HEK293T (cell line): ENCODE measurements at regions not wholly inside any gene's neighbourhood (a gene's known extent, or its start where the extent isn't known, plus 50 kb on each side); places are given as distances from the start of the nearest gene placed in this dataset.

Experiments
- CTCF ChIA-PET: fragments of 350-600 bp; formaldehyde crosslinking; extraction: SDS; loops from one replicate; lab custom pipeline; 2021; ENCODE audit warnings: antibody characterized with exemption, inconsistent platforms; lab: Yijun Ruan, JAX
- POLR2A ChIA-PET: fragments of 350-600 bp; formaldehyde crosslinking; extraction: SDS; loops from one replicate; lab custom pipeline; 2020; ENCODE audit warnings: antibody characterized with exemption, inconsistent platforms; lab: Yijun Ruan, JAX
- DNase-seq: peaks from one replicate; pipeline ENCODE4 v3.0.0; 2012; ENCODE audit warnings: mixed read lengths; ENCODE audit errors: extremely low spot score
- ARNT ChIP-seq: fragments of 450-650 bp; IDR thresholded peaks from 2 replicates; pipeline ENCODE4 v1.6.1; 2017; ENCODE audit warnings: mild to moderate bottlenecking
- BHLHE40 ChIP-seq: fragments of 450-650 bp; IDR thresholded peaks from 2 replicates; pipeline ENCODE4 v1.6.1; 2016; ENCODE audit warnings: mild to moderate bottlenecking, moderate library complexity, borderline replicate concordance
- CTBP1 ChIP-seq: fragments of 450-650 bp; IDR thresholded peaks from 2 replicates; pipeline ENCODE4 v1.6.1; 2016; ENCODE audit warnings: borderline replicate concordance
- ELF4 ChIP-seq: fragments of 450-650 bp; IDR thresholded peaks from 2 replicates; pipeline ENCODE4 v1.6.1; 2017; ENCODE audit warnings: antibody characterized with exemption
- FOXA1 ChIP-seq: fragments of 450-650 bp; IDR thresholded peaks from 2 replicates; pipeline ENCODE4 v1.6.1; 2016; ENCODE audit warnings: mild to moderate bottlenecking
- FOXK2 ChIP-seq: fragments of 450-650 bp; IDR thresholded peaks from 2 replicates; pipeline ENCODE4 v1.6.1; 2016; ENCODE audit warnings: mild to moderate bottlenecking
- FOXM1 ChIP-seq: fragments of 450-650 bp; IDR thresholded peaks from 2 replicates; pipeline ENCODE4 v1.6.1; 2017; ENCODE audit warnings: mild to moderate bottlenecking, borderline replicate concordance
- HDGF ChIP-seq: fragments of 450-650 bp; IDR thresholded peaks from 2 replicates; pipeline ENCODE4 v1.6.1; 2017; ENCODE audit warnings: antibody characterized with exemption, borderline replicate concordance
- L3MBTL2 ChIP-seq: fragments of 450-650 bp; conservative IDR thresholded peaks from 2 replicates; pipeline ENCODE4 v1.6.1; 2016; ENCODE audit warnings: mild to moderate bottlenecking
- LEF1 ChIP-seq: fragments of 450-650 bp; IDR thresholded peaks from 2 replicates; pipeline ENCODE4 v1.6.1; 2017; ENCODE audit warnings: mild to moderate bottlenecking, borderline replicate concordance
- NFRKB ChIP-seq: fragments of 450-650 bp; IDR thresholded peaks from 2 replicates; pipeline ENCODE4 v1.6.1; 2016; ENCODE audit warnings: mild to moderate bottlenecking, moderate library complexity
- SP1 ChIP-seq: fragments of 450-650 bp; IDR thresholded peaks from 2 replicates; pipeline ENCODE4 v1.6.1; 2017
- SUZ12 ChIP-seq: fragments of 450-650 bp; IDR thresholded peaks from 2 replicates; pipeline ENCODE4 v1.6.1; 2016; ENCODE audit warnings: mild to moderate bottlenecking
- TARDBP ChIP-seq: fragments of 450-650 bp; IDR thresholded peaks from 2 replicates; pipeline ENCODE4 v1.6.1; 2016
- ZNF384 ChIP-seq: fragments of 450-650 bp; IDR thresholded peaks from 2 replicates; pipeline ENCODE4 v1.6.1; 2016
- TF ChIP-seq, protein P1 (sequence below): fragments of 450-650 bp; IDR thresholded peaks from 2 replicates; pipeline ENCODE4 v1.6.1; 2016

DNA sequence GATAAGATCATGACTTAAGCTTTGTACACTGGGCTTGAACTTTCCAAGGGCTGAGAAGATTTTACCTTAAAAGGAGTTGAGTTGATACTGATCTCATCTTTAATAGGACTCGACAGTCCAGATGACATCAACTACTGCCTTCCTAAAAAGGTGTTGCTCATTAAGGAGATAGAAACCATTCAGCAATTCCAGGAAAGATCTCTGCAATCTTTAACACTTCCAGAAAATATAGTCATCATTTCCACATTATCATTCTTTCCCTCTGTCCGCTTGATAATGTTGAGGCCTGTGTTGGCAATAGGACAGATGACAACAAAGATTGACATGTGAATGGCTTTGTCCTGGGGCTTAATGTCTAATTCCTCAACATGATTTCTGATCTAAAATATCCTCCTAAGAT is 145.4 kb upstream of the C1orf21 start:
- no peak for TF ChIP-seq FOXK2
- no peak for TF ChIP-seq SP1
- TF ChIP-seq ELF4, result no peak
- TF ChIP-seq CTBP1, result no peak
- TF ChIP-seq SUZ12, result no peak
- no peak for TF ChIP-seq HDGF
- TF ChIP-seq ZNF384, result no peak
- TF ChIP-seq L3MBTL2, result no peak
- TF ChIP-seq NFRKB, result no peak
- TF ChIP-seq ARNT, result no peak
- no peak for DNase-seq
- CTCF ChIA-PET, result no interaction called here
- POLR2A ChIA-PET, result no interaction called here

DNA sequence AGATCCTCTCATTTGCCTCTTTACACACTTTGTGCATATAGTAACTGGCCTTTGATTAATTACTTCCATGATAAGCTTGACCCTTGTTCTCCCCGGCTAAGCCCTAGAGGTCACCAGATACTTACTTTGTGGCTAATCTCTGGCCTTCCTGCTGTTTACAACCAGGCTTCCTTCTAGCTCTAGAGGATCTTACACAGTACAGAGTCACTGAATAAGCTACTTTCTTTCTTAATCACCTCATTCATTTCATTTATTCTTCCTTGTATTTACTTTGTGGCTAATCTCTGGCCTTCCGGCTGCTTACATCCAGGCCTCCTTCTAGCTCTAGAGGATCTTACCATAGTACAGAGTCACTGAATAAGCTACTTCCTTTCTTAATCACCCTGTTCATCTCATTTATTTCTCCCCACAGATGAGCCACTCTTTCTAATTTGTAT is 144.3 kb upstream of the C1orf21 start:
- CTCF ChIA-PET, result interaction anchor here (0.9 to 1.1 kb wide), 3 partner anchors 20 to 450 kb away, joined by 3 to 9 read pairs (median 4); no protein-coding TSS in a partner anchor
- peak; percentile 26 for DNase-seq
- no peak for TF ChIP-seq HDGF
- no peak for TF ChIP-seq LEF1
- TF ChIP-seq L3MBTL2, result no peak
- TF ChIP-seq FOXM1, result no peak
- no peak for TF ChIP-seq NFRKB
- TF ChIP-seq BHLHE40, result no peak
- no peak for TF ChIP-seq FOXA1
- TF ChIP-seq FOXK2, result no peak
- TF ChIP-seq SUZ12, result no peak
- TF ChIP-seq, protein P1, sequence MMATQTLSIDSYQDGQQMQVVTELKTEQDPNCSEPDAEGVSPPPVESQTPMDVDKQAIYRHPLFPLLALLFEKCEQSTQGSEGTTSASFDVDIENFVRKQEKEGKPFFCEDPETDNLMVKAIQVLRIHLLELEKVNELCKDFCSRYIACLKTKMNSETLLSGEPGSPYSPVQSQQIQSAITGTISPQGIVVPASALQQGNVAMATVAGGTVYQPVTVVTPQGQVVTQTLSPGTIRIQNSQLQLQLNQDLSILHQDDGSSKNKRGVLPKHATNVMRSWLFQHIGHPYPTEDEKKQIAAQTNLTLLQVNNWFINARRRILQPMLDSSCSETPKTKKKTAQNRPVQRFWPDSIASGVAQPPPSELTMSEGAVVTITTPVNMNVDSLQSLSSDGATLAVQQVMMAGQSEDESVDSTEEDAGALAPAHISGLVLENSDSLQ, result no peak
- no peak for TF ChIP-seq ARNT
- TF ChIP-seq SP1, result no peak
- TF ChIP-seq ELF4, result no peak
- POLR2A ChIA-PET, result no interaction called here

DNA sequence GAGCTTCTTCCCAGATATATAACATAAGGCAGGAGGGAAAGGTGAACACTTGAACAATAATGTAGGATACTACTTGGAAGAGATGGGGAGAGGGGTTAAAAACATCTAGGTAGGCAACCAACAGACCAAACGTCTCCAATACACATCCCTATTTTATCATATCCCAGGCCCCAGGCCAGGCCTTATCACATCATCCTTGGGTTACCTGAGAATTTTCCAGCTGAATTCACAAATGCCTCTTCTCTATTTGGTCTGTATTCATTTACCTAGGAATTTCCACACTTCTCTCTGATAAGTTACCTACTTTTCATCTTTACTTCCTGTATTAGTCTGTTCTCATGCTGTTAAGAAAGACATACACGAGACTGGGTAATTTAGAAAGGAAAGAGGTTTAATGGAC is 141.9 kb upstream of the C1orf21 start:
- CTCF ChIA-PET, result interaction anchor here (0.9 kb wide), 1 partner anchor 21 kb away, joined by 3 read pairs; no protein-coding TSS in a partner anchor
- TF ChIP-seq TARDBP (no peak), LEF1 (no peak), FOXM1 (no peak), L3MBTL2 (no peak)
- DNase-seq, result no peak
- POLR2A ChIA-PET, result no interaction called here

DNA sequence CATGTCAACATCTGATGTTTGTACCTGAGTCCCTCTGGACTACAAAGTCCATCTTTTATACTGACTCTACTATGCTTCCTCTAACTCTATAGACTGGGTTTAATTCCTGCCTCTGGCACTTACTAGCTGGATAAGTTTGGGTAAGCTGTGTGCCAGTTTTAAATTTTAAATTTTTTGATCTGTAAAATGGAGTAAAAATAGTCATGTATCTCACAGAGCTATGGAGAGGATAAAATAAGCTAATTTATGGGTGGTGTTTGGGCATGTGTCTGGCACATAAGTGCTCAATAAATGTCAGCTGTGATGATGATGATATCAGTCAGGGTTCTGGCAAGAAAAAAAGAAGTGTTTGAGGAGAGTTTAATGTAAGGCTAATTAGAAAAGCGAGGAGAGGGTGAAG is 139.2 kb upstream of the C1orf21 start:
- DNase-seq, result no peak
- TF ChIP-seq ZNF384, result no peak
- no peak for TF ChIP-seq FOXM1
- no peak for TF ChIP-seq FOXK2
- no peak for TF ChIP-seq ARNT
- TF ChIP-seq TARDBP, result no peak
- TF ChIP-seq FOXA1, result no peak
- no peak for TF ChIP-seq SUZ12
- no peak for TF ChIP-seq SP1
- no peak for TF ChIP-seq L3MBTL2
- TF ChIP-seq ELF4, result no peak
- no peak for TF ChIP-seq BHLHE40
- TF ChIP-seq NFRKB, result no peak
- no peak for TF ChIP-seq LEF1
- TF ChIP-seq HDGF, result no peak
- TF ChIP-seq CTBP1, result no peak
- POLR2A ChIA-PET, result no interaction called here
- CTCF ChIA-PET, result no interaction called here

DNA sequence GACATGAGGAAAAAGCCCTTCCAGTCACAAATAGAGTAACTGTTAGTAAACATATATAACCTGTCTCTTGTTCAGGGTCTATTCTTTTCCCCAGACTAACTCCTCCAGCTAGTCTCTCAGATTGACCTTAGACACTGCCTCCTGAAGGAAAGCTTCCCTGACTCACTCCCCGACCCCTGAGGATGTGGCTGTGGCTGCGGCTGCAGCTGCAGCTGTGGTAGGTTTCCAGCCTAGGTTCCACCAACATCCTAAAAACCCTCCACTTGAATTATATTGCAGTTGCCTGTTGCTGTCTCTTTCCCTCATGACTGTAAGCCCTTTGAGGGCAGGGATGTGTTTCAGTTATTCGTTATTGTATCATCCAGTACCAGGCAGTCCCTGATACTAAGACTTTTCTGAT is 132.9 kb upstream of the C1orf21 start:
- TF ChIP-seq HDGF (no peak), ZNF384 (no peak), L3MBTL2 (no peak), FOXM1 (no peak), SUZ12 (no peak)
- ChIA-PET POLR2A (no interaction called here), CTCF (no interaction called here)
- no peak for DNase-seq

DNA sequence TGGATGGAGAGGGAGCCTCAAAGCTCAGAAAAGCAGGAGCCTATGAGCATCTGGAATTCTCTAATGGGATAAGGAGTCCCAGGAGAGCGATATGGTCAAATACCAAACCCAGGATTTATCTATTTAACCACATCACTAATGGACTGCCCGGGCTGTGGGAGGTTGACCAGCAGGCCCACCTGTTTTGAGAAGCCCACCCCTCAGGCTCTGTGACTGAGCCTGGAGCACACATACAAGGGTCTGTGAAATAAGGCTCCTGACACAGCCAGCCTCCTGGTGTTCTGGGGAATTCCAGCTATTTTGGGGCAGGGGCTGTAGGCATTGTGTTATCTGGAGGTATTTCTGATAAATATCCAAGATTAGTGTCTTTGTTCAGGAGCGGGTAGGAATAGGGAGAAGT is 132.0 kb upstream of the C1orf21 start:
- DNase-seq, result no peak
- TF ChIP-seq, protein P1, result no peak
- TF ChIP-seq ELF4 (no peak), FOXM1 (no peak), ARNT (no peak), NFRKB (no peak), TARDBP (no peak), ZNF384 (no peak), LEF1 (no peak), SP1 (no peak)
- ChIA-PET POLR2A (no interaction called here), CTCF (no interaction called here)

DNA sequence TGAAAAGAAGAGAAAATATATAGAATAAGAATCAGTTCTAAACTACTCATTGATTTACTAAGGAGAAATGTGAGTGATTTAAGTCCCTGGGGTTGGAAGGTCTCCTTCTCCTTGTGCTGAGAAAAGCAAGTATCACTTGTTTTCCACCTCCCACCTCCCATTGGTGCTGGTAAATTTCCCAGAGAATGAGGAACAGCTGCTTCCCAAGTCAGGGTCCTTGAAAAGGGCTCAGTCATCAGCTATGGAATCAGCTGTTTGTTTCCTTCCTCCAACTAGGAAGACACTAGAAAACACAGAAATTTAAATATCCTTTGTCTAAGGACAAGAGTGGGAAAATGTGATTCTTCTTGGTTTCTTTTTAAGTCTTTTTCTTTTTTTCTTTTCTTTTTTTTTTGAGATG is 131.3 kb upstream of the C1orf21 start:
- TF ChIP-seq FOXM1 (no peak), SP1 (no peak), NFRKB (no peak), SUZ12 (no peak), FOXK2 (no peak), HDGF (no peak), TARDBP (no peak), CTBP1 (no peak), LEF1 (no peak)
- no peak for DNase-seq
- CTCF ChIA-PET, result no interaction called here
- POLR2A ChIA-PET, result no interaction called here

DNA sequence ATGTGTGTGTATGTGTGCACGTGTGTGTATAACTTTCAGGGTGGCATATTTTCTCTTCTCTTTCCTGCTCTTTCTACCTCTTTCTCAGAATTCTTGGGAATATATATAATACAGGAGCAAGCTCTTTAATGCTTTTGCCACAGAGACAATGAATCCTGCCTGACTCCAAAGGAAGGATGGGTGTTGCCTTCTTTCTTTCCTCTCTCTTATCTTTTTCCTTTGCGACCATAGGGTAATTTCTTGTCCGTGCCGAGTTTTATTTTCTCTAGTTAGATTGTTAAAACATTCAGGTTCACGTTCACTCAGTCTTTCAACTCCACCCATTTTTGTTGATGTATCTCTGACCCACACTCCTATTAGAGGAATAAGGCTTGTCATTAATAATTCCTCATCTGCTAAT is 129.0 kb upstream of the C1orf21 start:
- no peak for DNase-seq
- CTCF ChIA-PET, result no interaction called here
- no peak for TF ChIP-seq ELF4
- no peak for TF ChIP-seq SP1
- no peak for TF ChIP-seq TARDBP
- no peak for TF ChIP-seq LEF1
- no peak for TF ChIP-seq ARNT
- no peak for TF ChIP-seq ZNF384
- no peak for TF ChIP-seq NFRKB
- POLR2A ChIA-PET, result no interaction called here
